ENCODE measurements at regions not wholly inside any gene's neighbourhood (a gene's known extent, or its start where the extent isn't known, plus 50 kb on each side); places are given as distances from the start of the nearest gene placed in this dataset.

DNA sequence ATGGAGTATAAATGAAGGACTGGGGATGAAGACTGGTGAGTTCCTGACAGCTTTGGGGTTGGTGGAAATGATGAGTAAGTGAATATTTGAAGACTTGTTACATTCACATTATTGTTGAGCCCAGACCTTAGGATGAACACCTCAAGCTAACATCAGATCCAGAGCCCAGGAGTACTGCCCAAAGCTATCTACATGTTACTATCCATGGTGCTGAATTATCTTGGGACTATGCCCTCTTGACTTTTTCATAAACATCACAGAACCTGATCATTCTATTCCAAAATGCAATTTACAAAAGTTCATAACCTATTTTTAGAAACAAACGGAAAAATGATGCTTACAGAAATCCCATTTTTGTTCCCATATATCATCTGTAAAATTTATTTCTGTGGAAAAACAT lies 613.3 kb downstream of the TUSC7 start:
- no peak for DNase-seq

DNA sequence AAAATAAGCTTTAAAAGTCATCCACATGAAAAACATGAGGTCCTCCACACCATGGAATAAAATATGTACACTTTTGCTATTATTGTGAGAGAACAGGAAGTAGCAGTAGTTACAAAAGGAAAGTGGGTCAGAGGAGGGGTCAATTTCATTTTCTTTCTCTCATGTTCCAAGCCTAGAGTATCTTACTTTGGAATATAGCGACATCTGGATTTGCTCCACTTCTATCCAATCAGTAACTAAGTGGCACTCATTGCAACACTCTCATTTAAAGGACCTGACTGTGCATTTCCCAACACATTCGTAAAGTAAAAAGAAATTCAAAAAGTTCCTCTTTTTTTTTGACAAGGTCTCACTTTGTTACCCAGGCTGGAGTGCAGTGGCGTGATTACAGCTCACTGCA lies 637.3 kb downstream of the TUSC7 start:
- DNase-seq = no peak

DNA sequence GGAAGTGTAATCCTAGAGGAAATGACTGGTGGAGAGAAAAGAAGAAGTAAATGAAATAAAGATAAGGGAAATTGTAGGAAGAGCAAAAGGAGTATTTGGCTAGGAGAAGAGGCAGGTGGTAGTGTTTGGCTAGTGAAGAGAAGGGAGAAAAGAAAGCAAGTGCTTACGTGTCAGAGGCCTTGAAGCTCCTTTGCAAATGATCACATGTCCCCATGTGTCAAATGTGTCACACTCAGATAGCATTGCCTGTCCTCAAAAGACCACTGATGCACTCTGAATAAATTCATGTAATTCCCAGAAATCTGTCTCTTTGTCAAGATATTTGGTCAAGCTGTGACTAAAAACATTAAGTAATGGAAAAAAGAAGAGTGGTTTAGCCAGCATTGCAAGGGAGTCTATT lies 639.3 kb downstream of the TUSC7 start:
- DNase-seq = no peak

DNA sequence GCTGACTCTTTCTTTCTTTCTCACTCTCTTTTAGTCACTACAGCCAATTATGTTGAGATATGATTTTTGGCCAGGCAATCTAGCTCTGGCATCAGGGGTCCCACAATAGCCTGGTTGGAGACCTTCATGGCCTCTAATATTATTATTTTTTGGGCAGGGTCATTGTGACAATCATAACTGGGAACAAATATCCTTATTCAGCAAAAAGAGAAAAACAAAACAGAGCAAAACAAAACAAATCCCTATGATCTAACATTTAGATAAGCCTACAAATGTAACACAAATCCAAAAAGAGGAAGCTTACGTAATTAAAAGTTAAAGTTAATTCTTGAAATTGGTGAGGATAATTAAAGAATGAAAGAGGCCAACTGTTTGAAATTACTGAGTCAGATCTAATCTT lies 640.0 kb downstream of the TUSC7 start:
- no peak for DNase-seq

DNA sequence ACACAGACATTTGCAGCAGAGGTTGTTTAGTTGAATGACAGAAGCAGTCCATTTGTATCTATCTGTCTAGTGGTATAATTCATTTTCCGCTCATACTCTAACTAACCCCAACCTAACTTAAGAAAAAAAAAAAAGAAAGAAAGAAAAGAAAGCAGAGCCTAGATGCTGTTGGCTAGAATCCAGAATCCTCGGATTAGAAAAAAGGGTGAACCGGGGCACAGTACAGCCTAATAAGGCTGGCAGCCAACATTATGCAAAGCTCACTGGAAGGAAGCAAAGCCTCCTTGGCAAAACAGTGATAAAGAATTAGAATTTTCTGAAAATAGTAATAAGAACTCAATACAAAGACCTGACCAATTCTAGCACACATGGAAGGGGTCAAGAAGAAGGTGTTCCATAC lies 640.8 kb downstream of the TUSC7 start:
- DNase-seq = no peak

DNA sequence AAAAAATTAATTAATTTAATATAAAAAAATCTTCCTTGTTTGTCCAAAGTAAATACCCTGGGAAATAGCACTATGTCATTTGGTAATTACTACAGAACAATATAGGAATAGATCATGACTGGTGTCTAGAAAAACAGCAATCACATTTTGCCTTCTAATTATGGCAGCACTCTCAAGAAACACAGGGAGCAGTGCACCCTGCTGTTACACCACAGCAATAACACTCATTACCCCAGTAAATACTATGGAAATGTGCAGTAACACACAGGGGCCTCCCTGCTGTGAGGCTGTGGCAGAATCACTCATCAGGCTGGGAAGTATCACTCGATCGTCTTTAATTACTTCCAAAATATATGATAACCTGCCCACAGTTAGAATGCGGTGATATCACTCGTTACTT lies 646.0 kb downstream of the TUSC7 start:
- DNase-seq = no peak

DNA sequence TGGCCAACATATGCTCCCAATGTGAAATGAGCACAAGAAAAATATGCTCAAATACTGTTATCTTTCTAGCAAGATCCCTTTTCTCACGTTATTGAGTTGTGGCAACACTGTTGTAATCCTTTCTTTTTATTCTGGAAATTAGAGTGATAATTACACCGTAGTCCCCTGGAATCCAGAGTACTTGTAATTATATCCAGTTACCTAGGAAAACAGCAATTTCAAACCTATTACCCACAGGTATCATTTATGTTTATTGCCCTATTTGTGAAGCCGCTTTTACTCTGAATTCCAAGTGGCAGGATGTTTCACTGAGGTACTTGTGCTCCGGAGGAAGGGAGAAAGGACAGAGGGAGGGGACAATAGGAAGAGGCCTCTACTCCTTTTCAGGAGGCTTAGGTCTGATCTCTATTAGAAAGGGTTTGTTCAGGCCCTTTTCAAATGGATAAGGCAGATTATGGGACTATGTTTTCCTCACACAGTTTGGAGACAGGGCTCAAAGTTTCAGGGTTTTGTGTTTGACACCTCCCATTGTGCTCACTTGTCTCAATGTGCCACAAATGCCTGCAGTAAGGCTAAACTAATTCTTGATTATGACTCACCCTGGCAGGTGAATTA lies 646.6 kb downstream of the TUSC7 start:
- DNase-seq = no peak

DNA sequence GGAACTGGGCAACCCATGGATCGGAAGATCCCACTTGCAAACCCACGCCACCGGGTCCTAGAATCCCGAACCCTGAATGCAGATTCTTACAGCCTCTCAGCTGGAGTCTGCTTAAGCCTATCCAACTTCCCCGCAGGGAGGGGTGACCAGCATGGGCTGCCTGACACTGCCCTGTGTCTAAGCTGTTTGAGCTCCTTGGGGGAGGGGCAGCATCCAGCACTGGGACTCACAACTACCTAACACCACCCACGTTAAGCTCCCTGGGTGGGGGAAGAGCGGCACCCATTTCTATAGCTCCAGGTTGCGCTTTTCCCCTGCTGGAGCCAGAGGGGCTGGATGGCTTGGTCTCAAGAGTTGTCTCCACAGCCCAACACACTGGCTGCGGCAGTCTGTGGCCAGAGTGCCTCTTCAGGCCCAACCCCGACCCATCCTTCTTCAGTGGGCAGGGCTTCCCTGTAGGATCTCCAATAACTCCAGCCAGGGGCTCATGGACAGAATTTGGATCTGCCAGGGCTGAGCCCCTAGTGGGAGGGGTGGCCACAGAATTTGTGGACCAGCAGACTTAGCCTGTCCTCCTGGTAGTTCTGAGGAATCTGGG lies 649.2 kb downstream of the TUSC7 start:
- DNase-seq = no peak

DNA sequence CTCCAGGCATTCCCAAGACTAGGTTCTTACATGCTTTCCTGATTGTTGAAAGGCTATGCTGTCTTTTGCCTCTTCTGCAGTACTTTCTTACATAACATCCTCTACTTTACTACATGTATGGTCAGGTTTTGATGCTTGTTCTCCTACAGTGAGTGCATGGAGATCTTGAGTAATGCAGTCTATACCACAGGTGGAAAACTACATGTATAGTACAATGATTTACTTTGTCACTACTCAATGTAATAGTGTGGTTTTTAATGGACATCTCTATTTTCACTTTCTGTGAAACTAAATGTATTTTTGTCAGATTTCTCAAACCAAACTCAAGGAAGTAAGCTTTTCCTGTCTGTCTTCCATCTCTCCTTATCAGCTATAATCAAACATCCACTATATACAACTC lies 657.0 kb downstream of the TUSC7 start:
- no peak for DNase-seq

DNA sequence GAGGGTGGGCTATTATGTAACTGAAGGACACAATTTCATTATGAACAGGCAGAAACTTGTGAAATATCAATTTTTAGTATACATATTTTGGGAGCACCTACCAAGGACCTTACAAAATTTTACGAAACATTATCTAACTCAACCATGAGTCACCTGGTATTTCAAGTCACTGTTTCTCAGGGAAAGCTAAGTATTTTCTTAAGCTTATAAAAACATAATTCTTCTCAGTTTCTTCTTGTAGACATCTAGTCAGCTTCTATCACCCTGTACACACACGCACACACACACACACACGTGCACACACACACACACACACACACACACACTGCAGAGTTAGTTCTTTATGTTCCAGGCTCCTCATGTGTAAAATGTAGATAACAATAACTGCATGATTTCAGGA lies 658.3 kb downstream of the TUSC7 start:
- no peak for DNase-seq

DNA sequence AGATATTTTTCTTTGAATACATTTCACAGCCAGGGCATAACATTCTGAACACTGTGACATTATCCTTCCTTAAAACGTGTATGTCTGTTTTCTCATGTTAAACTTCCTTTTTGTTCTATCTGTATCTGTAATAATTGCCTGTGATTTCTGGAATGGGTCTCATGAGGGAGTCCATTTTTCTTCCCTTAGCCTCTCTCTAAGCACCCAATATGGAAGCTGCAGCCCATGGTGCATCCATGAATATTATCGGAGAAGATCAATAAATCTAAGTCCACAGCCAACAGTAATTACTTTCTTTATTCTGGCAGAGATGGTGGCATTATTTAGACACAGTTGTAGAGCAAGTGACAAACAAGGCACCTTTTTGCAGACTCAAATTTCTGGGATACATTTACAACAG lies 671.1 kb downstream of the TUSC7 start:
- DNase-seq = no peak

DNA sequence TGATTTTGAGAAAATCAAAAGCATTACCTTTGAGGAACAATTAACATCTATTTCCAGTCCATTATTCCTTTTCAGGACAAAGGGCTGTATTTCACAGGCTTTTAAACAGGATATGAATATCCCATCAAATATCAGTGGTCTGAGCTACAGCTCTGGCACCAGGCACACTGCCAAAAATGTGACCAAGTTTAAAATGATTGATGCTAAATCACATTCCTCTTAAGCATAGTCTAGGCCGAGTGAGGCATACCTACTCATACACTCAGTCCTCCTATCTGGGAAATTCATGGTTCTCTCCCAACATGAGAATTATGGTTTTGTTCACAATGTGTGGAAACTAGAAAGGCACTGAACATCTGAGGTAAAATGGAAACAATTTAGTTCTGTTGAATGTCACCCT lies 683.5 kb downstream of the TUSC7 start:
- no peak for DNase-seq

DNA sequence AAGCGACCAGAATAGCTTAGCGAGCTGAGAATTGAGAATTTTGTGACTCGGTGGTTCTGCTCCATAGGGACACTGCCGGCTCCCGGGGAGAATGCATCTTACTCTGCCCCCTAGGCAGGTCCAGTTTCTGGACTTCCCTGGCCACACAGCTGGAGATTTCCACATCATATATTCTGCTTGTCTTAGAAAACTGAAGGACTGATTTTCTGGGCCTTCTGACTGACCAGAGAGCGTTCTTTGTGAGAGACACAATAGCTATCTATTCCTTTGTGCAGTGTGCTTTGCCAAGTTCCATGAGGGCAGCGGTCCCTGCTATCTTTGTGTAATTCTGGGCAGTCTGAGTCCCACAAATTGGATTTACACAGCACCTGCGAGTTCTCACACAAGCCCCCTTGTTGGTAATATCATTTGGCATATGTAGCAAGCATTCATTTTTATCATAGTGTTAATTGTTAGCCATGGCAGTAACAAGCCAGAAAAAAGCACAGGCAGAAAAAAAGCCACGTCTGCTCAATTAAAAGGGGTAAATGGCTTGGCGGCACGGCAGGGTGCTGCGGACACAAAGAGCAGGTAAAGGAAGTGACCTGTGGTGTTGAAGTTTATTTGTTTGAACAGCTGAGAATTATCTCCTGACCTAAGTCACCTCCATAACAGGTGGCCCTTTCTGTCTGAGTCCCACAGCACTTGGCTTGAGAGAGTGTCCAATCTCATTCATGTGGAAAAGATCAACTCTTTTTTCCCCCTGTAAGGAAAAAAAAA lies 688.7 kb downstream of the TUSC7 start:
- no peak for DNase-seq

DNA sequence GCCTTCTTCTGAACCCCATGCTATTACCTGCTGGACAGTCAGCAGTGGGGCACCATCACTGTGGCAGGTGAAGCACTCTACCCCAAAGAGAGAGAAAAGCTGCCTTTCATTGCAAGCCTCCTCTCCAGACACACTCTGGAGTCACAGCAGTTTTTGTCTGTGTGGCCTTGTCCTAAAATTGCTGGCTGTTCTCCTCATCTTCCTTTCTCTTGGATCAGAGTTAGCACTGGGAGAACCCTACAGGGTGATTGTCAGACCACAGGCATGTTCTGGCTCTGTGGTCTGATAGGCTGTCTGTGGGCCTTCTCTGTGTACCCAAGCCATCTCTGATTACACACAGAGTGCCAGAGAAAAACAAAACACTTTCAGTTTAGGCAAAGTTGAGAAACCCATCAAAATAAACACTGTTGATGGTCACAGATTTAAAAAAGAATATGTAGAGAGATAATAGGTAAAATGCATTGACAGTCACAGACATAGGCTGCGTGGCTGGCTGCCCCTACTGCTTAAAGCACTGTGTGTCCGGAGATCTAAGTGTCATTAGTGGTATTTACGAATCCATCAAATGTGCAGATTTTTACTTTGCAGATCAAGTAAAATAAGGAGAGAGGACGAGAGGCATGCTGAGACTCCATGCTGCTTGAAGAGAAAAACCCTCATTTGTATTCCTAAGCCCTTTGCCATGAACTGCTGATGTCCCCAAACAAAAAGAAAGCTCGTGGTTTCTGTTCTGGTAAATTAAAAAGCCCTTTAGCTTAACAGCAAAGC lies 689.9 kb downstream of the TUSC7 start:
- DNase-seq = no peak

DNA sequence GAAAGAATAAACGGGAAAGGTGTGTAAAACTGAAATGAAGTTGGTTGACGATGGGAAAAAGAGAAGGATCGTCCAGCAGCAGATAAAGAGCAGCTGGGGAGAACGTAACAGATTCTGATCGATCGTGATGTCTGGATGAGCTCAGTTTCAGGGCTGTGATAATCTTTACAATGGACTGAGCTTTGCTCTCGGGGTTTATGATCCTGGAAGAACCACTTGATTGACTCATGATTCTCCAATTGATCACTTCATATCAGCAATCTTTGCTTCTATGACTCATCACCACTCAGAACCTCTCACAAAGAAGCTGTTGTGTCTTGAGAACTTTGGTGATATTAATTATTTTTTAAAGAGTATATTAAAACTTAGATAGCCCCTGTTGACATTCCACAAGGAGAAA lies 690.7 kb downstream of the TUSC7 start:
- DNase-seq = no peak

DNA sequence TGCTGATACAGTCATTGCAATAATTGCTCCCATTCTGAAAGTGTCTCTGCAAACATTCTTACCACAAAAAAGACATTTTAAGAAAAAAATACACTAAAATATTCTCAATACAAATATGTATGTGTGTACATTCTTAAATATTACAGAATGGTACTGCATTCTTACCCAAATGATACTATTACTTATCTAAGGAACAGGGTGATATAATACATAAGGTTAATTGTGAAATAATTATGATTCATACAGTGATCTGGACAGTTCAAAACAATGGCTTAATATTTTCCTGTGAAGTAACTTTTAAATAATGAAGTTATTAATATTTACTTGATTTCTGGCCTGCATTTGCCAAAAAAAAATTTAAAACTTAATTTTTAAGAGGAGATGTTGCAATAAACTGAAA lies 694.6 kb downstream of the TUSC7 start:
- DNase-seq = no peak

DNA sequence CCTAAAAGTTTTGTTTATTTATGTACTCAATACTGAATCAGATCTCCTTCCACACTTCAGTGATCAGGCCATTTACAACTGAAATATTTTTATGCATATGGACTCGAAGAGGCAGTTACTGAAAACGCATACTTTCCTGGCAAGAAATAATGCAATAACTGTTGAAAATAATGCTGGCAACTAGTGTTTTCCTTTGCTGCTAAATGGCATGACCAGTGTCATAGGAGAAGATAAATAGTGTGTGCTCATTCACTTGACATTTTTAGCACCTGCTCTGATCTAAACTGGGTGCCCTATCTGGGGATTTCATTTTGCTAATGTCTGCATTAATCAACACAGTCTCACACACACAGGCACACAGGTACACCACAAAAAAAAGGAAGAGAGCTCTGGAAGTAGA lies 695.2 kb downstream of the TUSC7 start:
- no peak for DNase-seq

DNA sequence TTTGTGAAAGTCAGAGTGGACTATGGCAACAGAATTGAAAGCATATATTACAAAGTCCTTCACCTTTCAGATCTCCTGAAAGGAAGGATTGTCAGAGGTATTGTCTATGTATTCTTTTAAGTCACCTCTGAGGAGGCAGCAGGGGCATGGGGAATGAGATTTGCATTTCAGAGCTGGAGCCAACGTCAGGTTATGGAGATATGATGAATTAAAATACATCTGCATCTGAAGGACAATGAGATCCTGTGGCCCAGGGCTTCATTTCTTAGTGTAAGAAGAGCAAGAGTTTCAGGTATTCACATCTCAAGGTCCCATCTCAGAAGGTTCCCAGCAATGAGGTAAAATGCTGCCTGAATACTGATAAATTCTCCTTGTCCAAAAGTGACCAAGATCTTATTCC lies 695.8 kb downstream of the TUSC7 start:
- no peak for DNase-seq

DNA sequence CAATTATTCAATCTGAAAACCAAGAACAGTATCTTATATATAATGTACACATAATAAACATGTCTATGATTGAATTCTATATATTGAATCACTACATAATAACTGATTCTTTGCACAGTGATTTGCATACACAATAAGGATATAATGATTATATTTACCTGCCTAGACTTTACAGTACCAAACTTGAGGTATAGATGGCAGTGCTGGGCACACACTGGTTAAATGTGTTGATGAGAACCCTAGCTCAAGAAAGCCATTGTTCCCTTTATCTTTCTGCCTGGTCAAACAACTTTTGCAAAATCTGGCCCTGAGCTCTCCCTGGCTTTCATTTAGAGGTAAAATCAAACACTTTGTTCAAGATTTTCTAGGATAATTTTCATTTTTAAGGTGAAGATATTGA lies 697.7 kb downstream of the TUSC7 start:
- DNase-seq = no peak

DNA sequence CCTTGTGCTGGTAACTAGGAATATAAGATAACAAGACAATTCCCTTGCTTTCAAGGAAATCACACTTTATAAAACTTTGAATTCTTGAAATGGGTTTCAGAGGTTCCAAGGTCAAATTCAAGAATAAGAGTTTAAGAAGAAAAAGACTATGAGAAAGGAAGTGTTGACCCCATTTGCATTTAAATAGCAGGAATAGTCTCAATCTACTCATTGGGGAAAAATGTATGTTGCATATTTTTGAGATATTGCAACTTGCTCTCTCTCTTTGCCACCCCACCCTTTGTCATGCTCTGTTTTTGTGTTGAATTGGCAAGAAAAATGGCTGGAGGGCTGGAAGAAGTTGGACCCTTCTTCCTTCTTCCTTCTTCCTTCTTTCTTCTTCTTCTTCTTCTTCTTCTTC lies 699.2 kb downstream of the TUSC7 start:
- no peak for DNase-seq

DNA sequence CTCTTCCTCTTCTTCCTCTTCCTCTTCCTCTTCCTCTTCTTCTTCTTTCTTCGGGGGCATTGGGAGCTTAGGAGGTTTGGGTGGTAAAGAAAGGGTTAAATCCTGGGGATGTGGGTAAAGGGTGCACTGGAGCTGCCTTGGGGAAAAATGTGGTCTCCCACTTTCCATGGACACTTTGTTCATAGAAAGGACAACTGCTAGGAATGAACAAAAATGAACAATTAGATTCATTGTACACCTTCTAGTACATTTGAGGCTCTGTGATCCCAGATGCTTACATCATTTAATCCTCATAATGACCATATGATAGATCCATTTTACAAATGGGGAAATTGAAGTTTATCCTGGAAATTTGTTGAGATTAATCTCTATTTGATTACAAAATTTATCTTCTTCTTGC lies 699.7 kb downstream of the TUSC7 start:
- DNase-seq = no peak

DNA sequence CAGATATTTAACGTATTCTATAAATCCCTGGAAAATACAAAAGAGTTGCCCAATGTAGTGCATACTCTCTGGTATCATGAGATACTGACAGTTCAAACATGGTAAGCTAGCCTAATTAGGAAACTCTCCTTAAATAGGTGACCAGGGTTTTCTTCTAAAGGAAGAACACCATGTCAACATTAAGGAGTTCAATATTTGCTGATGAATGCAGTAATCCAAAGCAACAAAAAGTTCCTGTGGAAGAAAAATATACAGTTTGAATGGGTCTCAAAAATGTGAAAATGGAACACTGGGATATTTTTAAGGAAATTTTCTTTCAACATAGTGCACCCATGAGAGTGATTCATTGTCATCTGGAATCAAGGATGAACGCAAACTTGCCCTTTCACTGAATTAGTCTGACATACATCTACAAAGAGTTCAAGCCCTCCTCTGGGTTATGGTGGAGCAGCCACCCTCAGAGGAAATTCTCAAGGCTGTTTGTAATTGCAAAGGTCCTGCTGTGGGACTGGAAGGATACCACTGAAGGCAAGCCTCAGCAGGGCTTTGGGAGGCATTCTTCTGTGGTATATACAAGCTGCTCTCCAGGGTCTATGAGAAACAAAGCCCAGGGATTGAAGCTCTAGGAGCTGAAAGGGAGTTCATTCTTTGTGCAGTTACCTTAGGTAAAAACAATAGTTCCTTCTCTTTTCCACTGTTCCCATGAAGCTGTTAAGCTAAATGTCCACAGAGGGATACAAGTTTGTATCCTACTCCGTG lies 700.3 kb downstream of the TUSC7 start:
- DNase-seq = no peak

DNA sequence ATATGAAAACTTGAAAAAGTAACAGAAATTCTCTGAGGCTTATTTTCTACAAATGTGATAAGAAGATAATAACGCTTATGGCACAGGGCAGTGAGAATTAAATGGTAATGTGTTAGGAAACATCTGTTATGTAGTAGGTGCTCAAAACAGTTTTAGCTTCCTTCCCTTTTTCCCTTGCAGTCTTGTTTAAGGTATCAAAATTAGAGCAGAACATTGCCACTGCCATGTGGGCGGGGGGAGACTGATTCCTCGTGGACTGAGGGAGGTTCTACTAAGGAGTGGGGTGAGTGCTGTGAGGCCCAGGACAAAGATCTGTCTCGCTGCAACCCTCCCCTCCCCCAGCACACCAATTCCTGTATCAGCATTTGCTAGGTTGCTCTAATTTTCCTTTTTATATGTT lies 702.4 kb downstream of the TUSC7 start:
- no peak for DNase-seq

Data from activated CD8-positive, alpha-beta memory T cell treated with anti-CD3 and anti-CD28 coated beads for 24 hours (primary cell).